Right lobe of liver (tissue), 4 donors: ENCODE measurements at regions not wholly inside any gene's neighbourhood (a gene's known extent, or its start where the extent isn't known, plus 50 kb on each side); places are given as distances from the start of the nearest gene placed in this dataset.

Experiments used
- POLR2A ChIP-seq: fragments of 450-650 bp; IDR thresholded peaks from one replicate; pipeline ENCODE4 v1.6.1; 2017; ENCODE audit warnings: antibody characterized with exemption, mild to moderate bottlenecking
- TF ChIP-seq, protein P1 (sequence below), 4 donors: fragments of 200-600 bp in 3 of 4; fragments of 450-650 bp in 1 of 4; IDR thresholded peaks; one replicate each; pipeline versions ENCODE4 v1.5.1 to v1.8.0; 2016 to 2022; ENCODE audit warnings: antibody characterized with exemption in 4 of 4, mild to moderate bottlenecking in 2 of 4
- donor health status: DM: no; HTN: no; CAD: no.
- donor health status: DM: no; HTN: no; CAD: no.
- donor health status: DM: no; HTN: yes; CAD: no.

DNA sequence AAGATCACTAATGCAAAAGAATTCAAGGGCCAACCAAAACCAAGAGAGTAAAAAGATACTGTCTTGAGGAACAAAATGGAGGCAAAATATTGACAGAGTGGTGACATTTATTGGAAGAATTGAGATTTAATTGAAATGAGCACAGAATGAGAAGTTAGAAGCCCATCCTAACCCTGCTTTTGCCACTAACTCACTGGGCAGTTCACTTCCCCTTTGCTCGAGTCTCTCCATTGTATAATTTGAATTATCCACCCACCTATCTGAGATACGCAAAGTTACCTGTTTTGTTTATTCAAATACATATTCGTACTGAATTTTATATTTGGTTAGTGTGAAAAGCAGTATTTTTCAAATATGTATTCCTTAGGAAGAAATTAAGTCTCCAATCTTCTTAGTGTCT lies 204.5 kb upstream of the PRDM1 start:
- TF ChIP-seq POLR2A, result no peak
- TF ChIP-seq, protein P1, sequence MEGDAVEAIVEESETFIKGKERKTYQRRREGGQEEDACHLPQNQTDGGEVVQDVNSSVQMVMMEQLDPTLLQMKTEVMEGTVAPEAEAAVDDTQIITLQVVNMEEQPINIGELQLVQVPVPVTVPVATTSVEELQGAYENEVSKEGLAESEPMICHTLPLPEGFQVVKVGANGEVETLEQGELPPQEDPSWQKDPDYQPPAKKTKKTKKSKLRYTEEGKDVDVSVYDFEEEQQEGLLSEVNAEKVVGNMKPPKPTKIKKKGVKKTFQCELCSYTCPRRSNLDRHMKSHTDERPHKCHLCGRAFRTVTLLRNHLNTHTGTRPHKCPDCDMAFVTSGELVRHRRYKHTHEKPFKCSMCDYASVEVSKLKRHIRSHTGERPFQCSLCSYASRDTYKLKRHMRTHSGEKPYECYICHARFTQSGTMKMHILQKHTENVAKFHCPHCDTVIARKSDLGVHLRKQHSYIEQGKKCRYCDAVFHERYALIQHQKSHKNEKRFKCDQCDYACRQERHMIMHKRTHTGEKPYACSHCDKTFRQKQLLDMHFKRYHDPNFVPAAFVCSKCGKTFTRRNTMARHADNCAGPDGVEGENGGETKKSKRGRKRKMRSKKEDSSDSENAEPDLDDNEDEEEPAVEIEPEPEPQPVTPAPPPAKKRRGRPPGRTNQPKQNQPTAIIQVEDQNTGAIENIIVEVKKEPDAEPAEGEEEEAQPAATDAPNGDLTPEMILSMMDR (IDR thresholded peaks at IDR 0.05), result no peak
